Endodermal cell (in vitro differentiated cells): ENCODE measurements at regions not wholly inside any gene's neighbourhood (a gene's known extent, or its start where the extent isn't known, plus 50 kb on each side); places are given as distances from the start of the nearest gene placed in this dataset.
"Not testable (repeated sequence)": the region's sequence is repeated elsewhere in the genome, so short reads cannot be mapped to it uniquely, and the experiment has no call there.

Source experiments
- DNase-seq: peaks from one replicate; pipeline ENCODE4 v3.0.0-alpha.2; 2017
- H3K27ac ChIP-seq: 2 replicates; pipeline ENCODE4 v1.5.1; 2013; ENCODE audit warnings: mild to moderate bottlenecking, low read depth, low read length, moderate library complexity
- H3K27me3 ChIP-seq: 2 replicates; pipeline ENCODE4 v1.6.1; 2013; ENCODE audit warnings: mild to moderate bottlenecking, low read length, moderate library complexity; ENCODE audit not compliant: insufficient read depth, control insufficient read depth, poor library complexity, severe bottlenecking
- H3K36me3 ChIP-seq: 2 replicates; pipeline ENCODE4 v1.7.0; 2013; ENCODE audit warnings: mild to moderate bottlenecking, low read length, moderate library complexity; ENCODE audit not compliant: control insufficient read depth, insufficient read depth
- H3K4me1 ChIP-seq: one replicate; pipeline ENCODE4 v1.7.0; 2013; ENCODE audit warnings: low read length; ENCODE audit not compliant: control insufficient read depth, insufficient read depth
- H3K4me3 ChIP-seq: 2 replicates; pipeline ENCODE4 v1.5.1; 2013; ENCODE audit warnings: mild to moderate bottlenecking, low read length, moderate library complexity
- H3K9ac ChIP-seq: 2 replicates; pipeline ENCODE4 v1.6.1; 2013; ENCODE audit warnings: mild to moderate bottlenecking, low read length, moderate library complexity; ENCODE audit not compliant: poor library complexity, severe bottlenecking; ENCODE audit errors: extremely low read depth
- H3K9me3 ChIP-seq: 2 replicates; pipeline ENCODE4 v1.6.1; 2013; ENCODE audit warnings: mild to moderate bottlenecking, low read length, moderate library complexity; ENCODE audit not compliant: control insufficient read depth
- H3K27ac Mint-ChIP-seq: 2 replicates; pipeline ENCODE4 v1.8.0; 2020; ENCODE audit warnings: mixed read lengths
- H3K27me3 Mint-ChIP-seq: 2 replicates; pipeline ENCODE4 v1.8.0; 2021; ENCODE audit warnings: mild to moderate bottlenecking, mixed read lengths; ENCODE audit not compliant: insufficient read depth
- H3K36me3 Mint-ChIP-seq: 2 replicates; pipeline ENCODE4 v1.8.0; 2020; ENCODE audit warnings: low read depth, mixed read lengths
- H3K4me1 Mint-ChIP-seq: 2 replicates; pipeline ENCODE4 v1.8.0; 2020; ENCODE audit warnings: mixed read lengths
- H3K4me3 Mint-ChIP-seq: 2 replicates; pipeline ENCODE4 v1.8.0; 2020; ENCODE audit warnings: mild to moderate bottlenecking, moderate library complexity, mixed read lengths
- H3K9me3 Mint-ChIP-seq: 2 replicates; pipeline ENCODE4 v1.8.0; 2020; ENCODE audit warnings: mild to moderate bottlenecking, mixed read lengths
- WGBS, 2 experiments: methylation state at CpG; one replicate each; pipeline versions ENCODE4 v1.1.5 to v1.1.7; 2013; ENCODE audit warnings: missing lambda C conversion rate in 2 of 2, mixed read lengths in 1 of 2; ENCODE audit not compliant: insufficient coverage in 1 of 2, insufficient read length in 1 of 2; 5-methylcytosine and 5-hydroxymethylcytosine counted together
- TF ChIP-seq, protein P1 (sequence below): fragments of 200-600 bp; sonication (generic); conservative IDR thresholded peaks from 2 replicates; pipeline ENCODE4 v1.5.0; 2021; ENCODE audit warnings: antibody characterized with exemption, mild to moderate bottlenecking

DNA sequence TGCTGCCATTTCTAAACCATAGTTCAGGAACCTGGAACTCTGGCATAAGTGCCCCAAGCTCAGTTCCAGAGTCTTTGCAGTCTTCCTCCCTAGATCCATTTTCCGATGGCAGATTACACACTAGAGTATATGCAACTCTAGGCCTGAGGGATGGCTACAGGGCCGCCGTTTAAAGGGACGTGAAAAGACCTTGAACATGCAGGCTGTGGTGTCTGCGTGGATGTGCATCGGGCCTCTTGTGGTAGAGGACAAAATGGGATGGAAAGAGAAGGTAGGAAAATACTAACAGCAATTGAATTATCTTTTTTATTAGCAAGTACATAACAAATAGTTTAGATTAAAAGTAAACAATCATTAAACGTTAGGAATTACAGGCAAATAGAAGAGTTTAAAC is 588.9 kb downstream of the RFPL4B start:
- no peaks in the 10 kb centered on the region for H3K4me1 ChIP-seq
- Mint-ChIP-seq H3K36me3 (no peaks in the 10 kb centered on the region), H3K9me3 (no peaks in the 10 kb centered on the region), H3K27ac (no peak overlapping the region), H3K27me3 (no peaks in the 10 kb centered on the region), H3K4me3 (no peak overlapping the region), H3K4me1 (no peaks in the 10 kb centered on the region)
- no peaks in the 10 kb centered on the region for H3K9me3 ChIP-seq
- no peak for DNase-seq
- H3K36me3 ChIP-seq = no peaks in the 10 kb centered on the region
- 98 to 100% methylated on average over 1 to 6 of the region's 7 CpGs for WGBS, 2 experiments
- no peak overlapping the region for H3K4me3 ChIP-seq
- no peaks in the 10 kb centered on the region for H3K27me3 ChIP-seq
- H3K27ac ChIP-seq = no peak overlapping the region
- no peak overlapping the region for H3K9ac ChIP-seq
- TF ChIP-seq, protein P1, sequence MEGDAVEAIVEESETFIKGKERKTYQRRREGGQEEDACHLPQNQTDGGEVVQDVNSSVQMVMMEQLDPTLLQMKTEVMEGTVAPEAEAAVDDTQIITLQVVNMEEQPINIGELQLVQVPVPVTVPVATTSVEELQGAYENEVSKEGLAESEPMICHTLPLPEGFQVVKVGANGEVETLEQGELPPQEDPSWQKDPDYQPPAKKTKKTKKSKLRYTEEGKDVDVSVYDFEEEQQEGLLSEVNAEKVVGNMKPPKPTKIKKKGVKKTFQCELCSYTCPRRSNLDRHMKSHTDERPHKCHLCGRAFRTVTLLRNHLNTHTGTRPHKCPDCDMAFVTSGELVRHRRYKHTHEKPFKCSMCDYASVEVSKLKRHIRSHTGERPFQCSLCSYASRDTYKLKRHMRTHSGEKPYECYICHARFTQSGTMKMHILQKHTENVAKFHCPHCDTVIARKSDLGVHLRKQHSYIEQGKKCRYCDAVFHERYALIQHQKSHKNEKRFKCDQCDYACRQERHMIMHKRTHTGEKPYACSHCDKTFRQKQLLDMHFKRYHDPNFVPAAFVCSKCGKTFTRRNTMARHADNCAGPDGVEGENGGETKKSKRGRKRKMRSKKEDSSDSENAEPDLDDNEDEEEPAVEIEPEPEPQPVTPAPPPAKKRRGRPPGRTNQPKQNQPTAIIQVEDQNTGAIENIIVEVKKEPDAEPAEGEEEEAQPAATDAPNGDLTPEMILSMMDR = no peak

DNA sequence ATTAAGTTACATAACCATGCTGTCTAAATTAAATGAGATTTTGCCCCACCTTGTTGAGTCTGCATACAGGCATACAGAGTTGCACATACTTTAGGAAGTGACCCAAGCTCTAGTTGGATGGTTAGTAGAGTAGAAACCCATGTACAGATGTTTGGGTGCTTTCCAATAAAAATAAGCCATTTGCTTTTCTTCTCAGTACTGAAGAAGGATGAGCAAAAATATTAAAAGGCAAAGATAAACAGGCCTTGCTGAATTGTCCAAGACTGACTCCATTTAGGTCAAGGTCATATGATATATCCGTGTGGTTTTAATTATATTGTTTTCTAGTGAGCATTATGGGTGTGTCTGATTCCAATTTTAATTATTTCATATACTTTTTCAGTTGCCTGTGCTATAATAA is 589.4 kb downstream of the RFPL4B start:
- Mint-ChIP-seq H3K4me1 (peaks cover 2% of the 10 kb centered on the region), H3K27me3 (peaks cover under 1% of the 10 kb centered on the region), H3K9me3 (no peaks in the 10 kb centered on the region), H3K4me3 (no peak overlapping the region), H3K27ac (no peak overlapping the region), H3K36me3 (no peaks in the 10 kb centered on the region)
- H3K4me3 ChIP-seq = no peak overlapping the region
- H3K9ac ChIP-seq = no peak overlapping the region
- TF ChIP-seq, protein P1 = no peak
- DNase-seq = no peak
- no peaks in the 10 kb centered on the region for H3K36me3 ChIP-seq
- 100% methylated on average over 1 of the region's 1 CpG; no CpG with 5 or more reads in 1 of the 2 experiments for WGBS, 2 experiments
- no peaks in the 10 kb centered on the region for H3K4me1 ChIP-seq
- H3K27me3 ChIP-seq = no peaks in the 10 kb centered on the region
- no peak overlapping the region for H3K27ac ChIP-seq
- H3K9me3 ChIP-seq = no peaks in the 10 kb centered on the region

- 82 to 96% methylated on average over 5 to 14 of the region's 14 CpGs for WGBS, 2 experiments
Observed at GRCh38 chr6:112937690-112938089, 590.6 kb downstream of the RFPL4B start.

DNA sequence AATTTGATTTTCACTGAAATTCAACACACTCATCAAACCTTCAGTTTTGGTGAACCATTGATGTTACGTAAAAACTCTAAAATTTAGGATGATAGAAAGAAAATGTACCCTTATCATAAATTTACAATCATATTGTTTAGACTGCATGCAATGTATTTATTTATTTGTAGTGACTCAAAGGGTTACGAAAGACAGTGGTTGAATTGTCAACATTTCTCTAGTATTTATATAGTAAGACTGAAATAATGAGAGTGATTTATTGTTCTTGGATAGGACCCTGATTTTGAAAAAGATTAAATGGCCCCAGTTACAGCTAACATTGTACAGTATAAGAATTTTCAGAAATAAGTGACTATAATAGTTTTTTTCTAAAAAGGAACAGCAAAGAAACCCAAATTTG is 591.5 kb downstream of the RFPL4B start:
- no peaks in the 10 kb centered on the region for H3K36me3 Mint-ChIP-seq
- Histone ChIP-seq H3K9me3 (no peaks in the 10 kb centered on the region), H3K9ac (no peak overlapping the region), H3K4me3 (no peak overlapping the region), H3K4me1 (no peaks in the 10 kb centered on the region), H3K27me3 (no peaks in the 10 kb centered on the region), H3K27ac (no peak overlapping the region), H3K36me3 (no peaks in the 10 kb centered on the region)
- peaks cover 3% of the 10 kb centered on the region for H3K27me3 Mint-ChIP-seq
- no peaks in the 10 kb centered on the region for H3K9me3 Mint-ChIP-seq
- H3K4me1 Mint-ChIP-seq = peaks cover 13% of the 10 kb centered on the region
- no peak overlapping the region for H3K27ac Mint-ChIP-seq
- H3K4me3 Mint-ChIP-seq = no peak overlapping the region
- TF ChIP-seq, protein P1 = no peak
- 100% methylated on average over 1 to 2 of the region's 2 CpGs for WGBS, 2 experiments
- no peak for DNase-seq

More at GRCh38 chr6:112937690-112938089, 590.6 kb downstream of the RFPL4B start:
- H3K9me3 ChIP-seq, DNase-seq, H3K4me1 ChIP-seq, H3K27me3 Mint-ChIP-seq, H3K4me3 Mint-ChIP-seq, H3K36me3 ChIP-seq, H3K27ac ChIP-seq, H3K36me3 Mint-ChIP-seq, H3K9ac ChIP-seq, H3K27me3 ChIP-seq, H3K4me3 ChIP-seq, H3K9me3 Mint-ChIP-seq, H3K27ac Mint-ChIP-seq: not testable (repeated sequence)
- H3K4me1 Mint-ChIP-seq = peaks cover 11% of the 10 kb centered on the region
